Fibroblast of pulmonary artery (primary cell): ENCODE measurements at regions not wholly inside any gene's neighbourhood (a gene's known extent, or its start where the extent isn't known, plus 50 kb on each side); places are given as distances from the start of the nearest gene placed in this dataset.

Experiments used
- DNase-seq: peaks from one replicate; pipeline ENCODE4 v3.0.0-alpha.2; 2010; ENCODE audit warnings: low read depth
- H3K4me3 ChIP-seq: replicated peaks from 2 replicates; pipeline ENCODE4 v1.5.1; 2011; ENCODE audit warnings: low read depth, mild to moderate bottlenecking, control low read depth, low read length, moderate library complexity
- TF ChIP-seq, protein P1 (sequence below): IDR thresholded peaks from 2 replicates; pipeline ENCODE4 v1.5.1; 2011; ENCODE audit warnings: mild to moderate bottlenecking, control low read depth, low read length, inconsistent platforms; ENCODE audit errors: missing control alignments

DNA sequence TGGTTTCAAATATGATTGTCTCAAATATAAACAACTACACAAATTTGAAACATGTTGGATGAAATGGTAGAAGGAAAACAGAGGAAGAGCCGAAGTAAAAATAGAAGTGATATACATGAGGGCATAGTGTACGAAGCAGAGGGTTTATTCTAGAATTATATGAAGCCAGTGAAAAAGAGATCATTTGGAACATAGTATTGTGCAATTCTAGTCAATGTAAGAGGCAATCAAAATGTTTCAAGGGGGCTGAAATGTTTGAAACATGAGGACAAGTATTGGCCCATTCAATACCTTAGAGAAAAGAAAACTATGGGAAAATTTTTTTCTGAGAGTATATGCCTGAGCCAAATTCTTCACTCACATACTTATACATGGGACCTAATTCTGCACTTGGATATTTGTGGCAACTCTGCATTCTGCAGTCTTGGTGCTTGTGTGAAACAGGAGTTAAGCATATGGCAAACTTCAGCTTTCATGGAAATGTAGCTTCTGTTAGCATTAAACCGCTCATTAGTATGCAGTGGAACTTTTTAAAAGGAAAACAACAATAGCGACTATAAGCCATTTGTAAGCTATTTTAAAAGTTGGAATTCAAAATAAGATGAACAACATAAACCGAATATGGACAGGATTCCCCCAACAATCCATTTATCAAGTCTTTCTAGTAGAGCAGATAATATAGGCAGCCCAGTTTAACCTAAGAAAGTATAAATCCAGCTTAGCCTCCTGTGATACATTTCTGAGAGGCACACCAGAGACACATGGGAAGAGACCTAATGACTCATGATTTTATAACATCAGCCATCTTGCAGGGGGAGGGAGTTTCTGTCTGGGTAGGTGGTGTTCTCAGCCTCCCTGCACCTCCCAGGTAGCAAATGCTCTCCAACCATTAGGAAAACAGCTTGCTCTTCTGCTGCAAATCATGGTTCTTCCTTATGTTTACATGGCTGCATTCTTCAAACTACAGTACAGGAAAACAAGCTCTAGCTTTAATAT, 197.8 kb downstream of the PAX3 start:
- H3K4me3 ChIP-seq: no peak overlapping the region
- TF ChIP-seq, protein P1, sequence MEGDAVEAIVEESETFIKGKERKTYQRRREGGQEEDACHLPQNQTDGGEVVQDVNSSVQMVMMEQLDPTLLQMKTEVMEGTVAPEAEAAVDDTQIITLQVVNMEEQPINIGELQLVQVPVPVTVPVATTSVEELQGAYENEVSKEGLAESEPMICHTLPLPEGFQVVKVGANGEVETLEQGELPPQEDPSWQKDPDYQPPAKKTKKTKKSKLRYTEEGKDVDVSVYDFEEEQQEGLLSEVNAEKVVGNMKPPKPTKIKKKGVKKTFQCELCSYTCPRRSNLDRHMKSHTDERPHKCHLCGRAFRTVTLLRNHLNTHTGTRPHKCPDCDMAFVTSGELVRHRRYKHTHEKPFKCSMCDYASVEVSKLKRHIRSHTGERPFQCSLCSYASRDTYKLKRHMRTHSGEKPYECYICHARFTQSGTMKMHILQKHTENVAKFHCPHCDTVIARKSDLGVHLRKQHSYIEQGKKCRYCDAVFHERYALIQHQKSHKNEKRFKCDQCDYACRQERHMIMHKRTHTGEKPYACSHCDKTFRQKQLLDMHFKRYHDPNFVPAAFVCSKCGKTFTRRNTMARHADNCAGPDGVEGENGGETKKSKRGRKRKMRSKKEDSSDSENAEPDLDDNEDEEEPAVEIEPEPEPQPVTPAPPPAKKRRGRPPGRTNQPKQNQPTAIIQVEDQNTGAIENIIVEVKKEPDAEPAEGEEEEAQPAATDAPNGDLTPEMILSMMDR: no peak
- DNase-seq: no peak

DNA sequence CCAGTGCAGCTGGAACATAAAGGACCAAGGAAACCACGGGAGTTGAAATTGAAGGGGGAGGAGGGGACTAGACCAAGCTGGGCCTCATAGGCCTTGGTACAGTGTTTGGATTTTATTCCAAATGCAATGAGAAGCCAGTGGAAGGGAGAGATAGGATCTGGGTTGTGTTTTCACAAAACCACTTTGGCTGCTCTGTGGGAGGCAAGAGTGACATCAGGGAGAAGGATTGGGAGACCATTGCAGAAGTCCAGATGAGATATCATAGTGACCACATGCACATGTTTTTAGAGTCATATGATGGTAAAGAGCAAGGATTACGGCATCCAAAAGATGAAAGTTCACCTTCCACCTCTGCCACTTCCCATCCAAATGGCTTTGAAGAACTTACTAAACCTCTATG, 210.2 kb downstream of the PAX3 start:
- H3K4me3 ChIP-seq: no peak overlapping the region
- TF ChIP-seq, protein P1: no peak
- DNase-seq: no peak

DNA sequence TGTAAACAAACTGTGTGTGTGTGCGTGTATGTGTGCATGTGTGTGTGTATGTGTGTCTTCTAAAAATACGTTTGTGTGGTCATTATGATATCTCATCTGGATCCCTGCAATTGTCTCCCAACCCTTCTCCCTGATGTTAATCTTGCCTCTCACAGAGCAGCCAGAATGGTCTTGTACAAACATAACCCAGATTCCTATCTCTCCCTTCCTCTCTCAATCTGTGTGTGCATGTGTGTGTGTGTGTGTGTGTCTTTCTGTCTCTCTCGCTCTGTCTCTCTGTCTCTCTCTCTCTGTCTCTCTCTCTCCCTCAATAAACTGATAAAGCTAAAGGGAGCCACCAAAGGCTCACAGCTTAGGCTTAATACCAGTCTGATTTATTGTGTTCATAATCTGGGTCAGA, 210.8 kb downstream of the PAX3 start:
- no peak for DNase-seq
- H3K4me3 ChIP-seq: no peak overlapping the region
- TF ChIP-seq, protein P1: no peak

DNA sequence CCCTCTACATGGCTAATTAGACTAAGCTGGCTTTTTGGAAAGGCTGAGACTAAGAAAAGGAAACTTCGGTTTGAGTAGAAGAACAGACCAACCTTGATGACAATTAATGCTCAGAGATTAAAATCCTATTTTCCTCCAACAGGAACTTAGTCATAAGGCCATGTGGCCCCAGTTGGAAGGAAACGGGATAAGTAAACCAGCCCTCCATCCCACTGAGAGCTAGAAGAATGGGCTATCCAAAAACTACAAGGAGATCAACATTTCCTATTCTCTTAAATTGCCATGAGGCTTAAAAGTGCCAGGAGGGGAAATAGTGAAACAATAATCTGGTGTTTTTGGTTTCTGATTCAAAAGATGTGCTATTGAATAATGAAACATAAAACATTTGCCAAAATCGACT, 216.6 kb downstream of the PAX3 start:
- TF ChIP-seq, protein P1: no peak
- H3K4me3 ChIP-seq: no peak overlapping the region
- DNase-seq: no peak

DNA sequence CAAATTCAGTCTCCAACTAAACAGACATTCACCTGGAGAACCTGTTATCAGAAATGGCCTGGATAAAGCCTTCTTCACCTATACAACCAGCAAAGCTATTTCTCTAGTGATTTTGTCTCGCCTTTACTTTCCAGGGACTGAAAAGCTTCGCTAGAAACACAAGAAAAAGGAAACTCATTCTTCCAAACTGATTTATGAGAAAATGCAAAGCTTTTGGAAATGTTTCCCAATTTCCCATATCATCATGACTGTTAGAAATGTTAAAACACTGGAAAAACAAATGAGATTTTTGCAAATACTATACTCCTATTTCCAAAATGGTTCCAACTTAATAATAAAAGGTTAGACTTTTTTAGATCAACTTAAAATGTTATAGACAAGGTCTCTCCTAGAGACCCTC, 218.7 kb downstream of the PAX3 start:
- no peak overlapping the region for H3K4me3 ChIP-seq
- no peak for DNase-seq
- TF ChIP-seq, protein P1: no peak

DNA sequence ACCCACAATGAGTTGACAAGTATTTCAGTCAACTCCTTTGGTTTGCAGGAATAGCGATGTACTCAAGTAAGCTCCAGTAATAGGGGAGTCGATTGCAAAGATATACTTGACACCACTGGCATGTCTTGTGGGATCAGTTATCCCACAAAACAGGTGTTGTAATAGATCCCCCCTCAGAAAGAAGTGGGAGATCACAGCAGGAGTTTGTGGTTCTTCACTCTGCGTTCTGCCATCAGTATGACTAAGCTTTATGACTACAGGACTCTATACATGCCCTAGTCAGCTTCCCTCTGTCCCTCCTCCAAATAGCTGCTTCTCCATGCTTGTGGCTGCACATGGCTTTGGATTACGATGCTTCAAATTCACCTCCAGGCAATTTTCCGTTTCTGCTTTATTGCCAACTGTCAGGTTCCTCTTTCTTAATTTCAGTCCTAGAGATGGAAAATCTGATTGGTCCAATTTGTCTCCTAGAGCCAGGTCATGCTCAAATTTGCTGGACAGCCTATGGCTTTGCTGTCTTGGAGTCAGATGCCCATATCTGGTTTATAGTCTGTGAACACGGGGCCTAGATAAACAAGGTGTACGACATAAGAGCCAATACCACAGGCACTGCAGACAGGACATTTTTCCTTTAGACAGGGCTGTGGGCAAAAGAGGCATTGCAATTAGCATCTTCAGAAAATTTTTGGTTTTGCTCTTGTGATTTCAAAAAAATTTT, 221.7 kb downstream of the PAX3 start:
- no peak for DNase-seq

More for the DNA sequence above, 221.7 kb downstream of the PAX3 start:
- TF ChIP-seq, protein P1: no peak
- H3K4me3 ChIP-seq: no peak overlapping the region
